ENCODE measurements at regions not wholly inside any gene's neighbourhood (a gene's known extent, or its start where the extent isn't known, plus 50 kb on each side); places are given as distances from the start of the nearest gene placed in this dataset.
"Not testable (repeated sequence)": the region's sequence is repeated elsewhere in the genome, so short reads cannot be mapped to it uniquely, and the experiment has no call there.

GRCh38 chr1:211890091-211890995 is 59.8 kb upstream of the LPGAT1 start:
- DNase-seq = not testable (repeated sequence)

- not testable (repeated sequence) for DNase-seq
These were observed 58.9 kb upstream of the LPGAT1 start for GRCh38 chr1:211889307-211890090.

- DNase-seq = no peak
These were observed 56.0 kb upstream of the LPGAT1 start for GRCh38 chr1:211886551-211886950.

GRCh38 chr1:211885747-211886522 is 55.4 kb upstream of the LPGAT1 start:
- peak; percentile 23 for DNase-seq

- DNase-seq = no peak
These were observed 51.9 kb upstream of the LPGAT1 start for GRCh38 chr1:211882381-211883004.

Measured in eye (tissue), 1 donor.